Osteocyte (in vitro differentiated cells): ENCODE measurements at regions not wholly inside any gene's neighbourhood (a gene's known extent, or its start where the extent isn't known, plus 50 kb on each side); places are given as distances from the start of the nearest gene placed in this dataset.

Experiments used
- DNase-seq: peaks from one replicate; pipeline ENCODE4 v3.0.0; 2021; ENCODE audit warnings: mixed read lengths; ENCODE audit not compliant: unreplicated experiment; ENCODE audit errors: extremely low spot score
- H3K27ac Mint-ChIP-seq: one replicate; pipeline ENCODE4 v1.8.0; 2021; ENCODE audit warnings: mild to moderate bottlenecking, mixed read lengths; ENCODE audit not compliant: unreplicated experiment
- H3K27me3 Mint-ChIP-seq: one replicate; pipeline ENCODE4 v1.8.0; 2021; ENCODE audit warnings: mixed read lengths; ENCODE audit not compliant: unreplicated experiment
- H3K36me3 Mint-ChIP-seq: one replicate; pipeline ENCODE4 v1.8.0; 2021; ENCODE audit warnings: mixed read lengths; ENCODE audit not compliant: unreplicated experiment
- H3K4me1 Mint-ChIP-seq: one replicate; pipeline ENCODE4 v1.8.0; 2021; ENCODE audit warnings: mixed read lengths; ENCODE audit not compliant: unreplicated experiment
- H3K4me3 Mint-ChIP-seq: one replicate; pipeline ENCODE4 v1.8.0; 2021; ENCODE audit warnings: mild to moderate bottlenecking, moderate library complexity, mixed read lengths; ENCODE audit not compliant: unreplicated experiment
- H3K9me3 Mint-ChIP-seq: one replicate; pipeline ENCODE4 v1.8.0; 2021; ENCODE audit warnings: mixed read lengths; ENCODE audit not compliant: unreplicated experiment
- TF ChIP-seq, protein P1 (sequence below): fragments of 200-600 bp; sonication (generic); IDR thresholded peaks from 2 replicates; pipeline ENCODE4 v1.5.0; 2021; ENCODE audit warnings: antibody characterized with exemption, mild to moderate bottlenecking, moderate library complexity

DNA sequence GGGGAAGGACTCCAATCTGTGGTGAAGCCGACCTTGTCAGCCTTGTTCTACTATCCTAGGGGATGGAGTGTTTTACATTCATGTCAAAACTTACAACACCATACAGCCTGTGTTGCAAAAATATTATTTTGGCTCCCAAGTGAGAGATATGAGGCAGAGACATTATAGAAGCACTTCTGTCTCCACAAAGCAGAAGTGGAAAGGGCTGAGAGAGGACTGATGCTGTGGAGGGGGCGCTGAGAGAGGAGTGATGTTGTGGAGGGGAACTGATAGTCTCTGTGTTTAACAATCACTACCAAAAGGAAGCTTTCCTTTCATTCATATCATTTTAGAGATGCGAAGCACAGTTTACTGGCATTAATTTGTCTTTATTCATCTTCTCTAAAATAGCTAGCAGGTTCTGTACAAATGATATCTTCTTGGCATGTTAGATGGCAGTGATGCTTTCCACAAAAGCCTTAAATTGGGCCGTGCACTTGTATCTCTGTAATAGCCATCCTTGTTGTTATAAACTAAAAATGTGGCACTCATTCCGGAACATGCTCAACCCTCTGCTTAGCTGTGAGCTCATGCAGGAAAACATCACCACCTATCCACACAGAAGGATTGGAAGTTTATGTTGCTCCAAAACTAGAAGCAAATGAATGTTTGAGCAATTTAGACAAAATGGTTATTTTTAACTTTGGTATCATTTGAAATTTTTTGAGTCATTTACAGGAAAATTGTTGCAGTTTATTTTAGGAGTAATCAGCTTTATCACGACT lies 134.6 kb upstream of the TP63 start:
- TF ChIP-seq, protein P1, sequence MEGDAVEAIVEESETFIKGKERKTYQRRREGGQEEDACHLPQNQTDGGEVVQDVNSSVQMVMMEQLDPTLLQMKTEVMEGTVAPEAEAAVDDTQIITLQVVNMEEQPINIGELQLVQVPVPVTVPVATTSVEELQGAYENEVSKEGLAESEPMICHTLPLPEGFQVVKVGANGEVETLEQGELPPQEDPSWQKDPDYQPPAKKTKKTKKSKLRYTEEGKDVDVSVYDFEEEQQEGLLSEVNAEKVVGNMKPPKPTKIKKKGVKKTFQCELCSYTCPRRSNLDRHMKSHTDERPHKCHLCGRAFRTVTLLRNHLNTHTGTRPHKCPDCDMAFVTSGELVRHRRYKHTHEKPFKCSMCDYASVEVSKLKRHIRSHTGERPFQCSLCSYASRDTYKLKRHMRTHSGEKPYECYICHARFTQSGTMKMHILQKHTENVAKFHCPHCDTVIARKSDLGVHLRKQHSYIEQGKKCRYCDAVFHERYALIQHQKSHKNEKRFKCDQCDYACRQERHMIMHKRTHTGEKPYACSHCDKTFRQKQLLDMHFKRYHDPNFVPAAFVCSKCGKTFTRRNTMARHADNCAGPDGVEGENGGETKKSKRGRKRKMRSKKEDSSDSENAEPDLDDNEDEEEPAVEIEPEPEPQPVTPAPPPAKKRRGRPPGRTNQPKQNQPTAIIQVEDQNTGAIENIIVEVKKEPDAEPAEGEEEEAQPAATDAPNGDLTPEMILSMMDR: no peak
- H3K36me3 Mint-ChIP-seq: no peaks in the 10 kb centered on the region
- no peaks in the 10 kb centered on the region for H3K9me3 Mint-ChIP-seq

DNA sequence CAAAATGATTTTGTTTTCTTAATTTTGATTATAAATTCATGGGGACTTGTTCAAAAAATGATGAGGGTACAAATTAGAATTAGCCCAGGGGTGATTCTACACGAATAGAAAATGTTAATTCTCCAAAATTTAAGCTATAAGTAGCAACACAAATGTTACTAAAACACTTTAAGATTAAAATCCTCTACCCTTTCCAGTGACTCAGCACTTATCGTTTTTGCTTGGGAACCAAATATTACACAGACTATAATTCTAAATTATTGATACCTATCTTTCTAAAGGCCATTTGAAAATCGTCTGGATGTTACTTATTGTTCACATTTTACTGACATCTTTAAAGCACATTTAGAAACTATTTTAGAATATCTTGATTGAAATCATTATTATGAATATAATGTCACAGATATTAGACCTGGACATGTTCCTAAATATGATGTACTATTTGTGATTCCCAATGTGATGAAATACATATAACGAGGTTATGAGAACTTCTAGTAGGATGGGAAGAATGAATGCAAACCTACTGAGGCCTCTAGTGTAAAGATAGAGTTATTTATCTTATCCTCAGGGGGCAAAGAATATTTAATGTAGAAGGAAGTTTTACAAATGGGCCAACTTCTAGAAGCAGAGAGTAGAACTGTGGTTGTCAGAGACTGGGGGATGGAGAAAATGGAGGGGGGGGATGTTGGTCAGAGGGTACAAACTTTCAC lies 132.0 kb upstream of the TP63 start:
- no peaks in the 10 kb centered on the region for H3K9me3 Mint-ChIP-seq
- TF ChIP-seq, protein P1: no peak
- no peak overlapping the region for H3K27ac Mint-ChIP-seq
- DNase-seq: no peak
- no peaks in the 10 kb centered on the region for H3K36me3 Mint-ChIP-seq
- no peaks in the 10 kb centered on the region for H3K4me1 Mint-ChIP-seq
- no peak overlapping the region for H3K4me3 Mint-ChIP-seq
- no peaks in the 10 kb centered on the region for H3K27me3 Mint-ChIP-seq

More for the DNA sequence above, 134.6 kb upstream of the TP63 start:
- DNase-seq: no peak
- H3K4me1 Mint-ChIP-seq: no peaks in the 10 kb centered on the region
- no peaks in the 10 kb centered on the region for H3K27me3 Mint-ChIP-seq
- H3K4me3 Mint-ChIP-seq: no peak overlapping the region
- no peak overlapping the region for H3K27ac Mint-ChIP-seq

DNA sequence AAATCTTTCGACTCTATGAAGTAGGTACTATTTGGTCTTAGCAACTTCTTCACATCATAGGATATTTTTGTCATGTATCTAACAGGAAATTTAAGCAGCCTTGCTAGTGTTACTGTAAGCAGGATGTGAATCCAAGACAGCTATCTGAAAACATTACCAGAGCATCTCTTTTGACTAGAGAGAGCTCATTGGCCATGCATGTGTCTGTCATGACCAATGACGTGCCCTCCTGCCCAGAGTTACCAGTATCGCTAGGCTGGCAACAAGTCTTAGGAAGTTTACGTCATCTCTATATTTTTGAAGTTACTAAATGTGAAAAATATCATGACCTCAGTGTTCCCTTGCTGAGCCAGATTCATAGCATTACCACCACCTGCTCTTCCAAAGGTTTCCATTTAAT lies 130.9 kb upstream of the TP63 start:
- Mint-ChIP-seq H3K27me3 (no peaks in the 10 kb centered on the region), H3K36me3 (no peaks in the 10 kb centered on the region), H3K4me3 (no peak overlapping the region), H3K9me3 (no peaks in the 10 kb centered on the region), H3K27ac (no peak overlapping the region), H3K4me1 (no peaks in the 10 kb centered on the region)
- TF ChIP-seq, protein P1: no peak
- no peak for DNase-seq

DNA sequence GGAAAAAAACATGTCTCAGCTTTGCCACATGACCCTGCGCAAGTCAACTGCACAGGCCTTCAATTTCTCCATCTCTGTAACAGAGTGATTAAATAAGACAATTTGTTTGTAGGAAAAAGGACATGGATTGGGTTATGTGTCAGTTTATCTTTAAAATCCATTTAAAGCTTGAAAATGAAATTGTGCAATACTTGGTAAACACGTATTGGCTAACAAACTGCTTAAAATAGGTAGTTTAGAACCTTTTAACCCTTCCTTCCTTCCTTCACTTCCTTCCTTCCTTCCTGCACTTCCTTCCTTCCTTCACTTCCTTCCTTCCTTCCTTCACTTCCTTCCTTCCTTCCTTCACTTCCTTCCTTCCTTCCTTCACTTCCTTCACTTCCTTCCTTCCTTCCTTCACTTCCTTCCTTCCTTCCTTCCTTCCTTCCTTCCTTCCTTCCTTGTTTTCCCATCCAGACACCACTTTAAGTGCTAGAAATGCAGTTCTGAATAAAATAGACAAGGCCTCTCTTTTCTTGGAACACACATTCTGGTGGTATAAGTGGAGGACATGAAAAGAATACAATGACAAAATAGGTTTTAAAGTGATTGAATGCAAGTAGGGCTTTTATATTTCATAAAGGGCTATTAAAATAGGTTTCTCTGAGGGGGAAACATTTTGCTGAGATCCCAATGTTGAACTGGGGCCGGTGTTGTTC lies 130.2 kb upstream of the TP63 start:
- Mint-ChIP-seq H3K4me3 (no peak overlapping the region), H3K9me3 (no peaks in the 10 kb centered on the region), H3K27ac (no peak overlapping the region), H3K4me1 (no peaks in the 10 kb centered on the region), H3K36me3 (no peaks in the 10 kb centered on the region), H3K27me3 (no peaks in the 10 kb centered on the region)
- DNase-seq: no peak
- TF ChIP-seq, protein P1: no peak

DNA sequence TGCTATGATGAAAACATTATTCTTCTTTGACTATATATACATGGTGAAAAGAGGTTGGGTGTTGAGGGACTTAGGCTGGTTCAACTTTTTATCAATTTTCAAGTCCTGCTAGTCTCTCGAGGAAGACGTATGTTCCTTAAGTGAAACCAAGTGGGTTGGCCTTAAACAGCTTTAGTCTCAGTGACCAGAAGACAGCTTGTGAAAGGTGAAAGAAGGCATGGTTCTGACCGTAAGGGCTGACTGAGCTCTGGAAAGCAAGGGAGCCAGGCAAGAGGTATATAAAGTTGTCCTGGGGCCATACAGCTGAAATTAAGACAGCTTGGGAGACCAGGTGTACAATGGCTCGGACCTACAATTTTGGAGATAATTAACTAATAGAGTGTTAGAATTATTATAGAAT lies 128.9 kb upstream of the TP63 start:
- TF ChIP-seq, protein P1: no peak
- Mint-ChIP-seq H3K4me3 (no peak overlapping the region), H3K4me1 (no peaks in the 10 kb centered on the region), H3K27ac (no peak overlapping the region), H3K9me3 (no peaks in the 10 kb centered on the region), H3K36me3 (no peaks in the 10 kb centered on the region), H3K27me3 (peaks cover 4% of the 10 kb centered on the region)
- DNase-seq: no peak
